GM21529 (cell line): ENCODE measurements at regions not wholly inside any gene's neighbourhood (a gene's known extent, or its start where the extent isn't known, plus 50 kb on each side); places are given as distances from the start of the nearest gene placed in this dataset.
"Not testable (repeated sequence)": the region's sequence is repeated elsewhere in the genome, so short reads cannot be mapped to it uniquely, and the experiment has no call there.

Source experiments
- ATAC-seq: cut with Tn5 transposase; IDR thresholded peaks from one replicate; pipeline ENCODE4 v1.9.1; 2021; ENCODE audit not compliant: unreplicated experiment

GRCh38 chr11:82076126-82076525 is 657.5 kb downstream of the FAM181B start:
- ATAC-seq, result no peak

- ATAC-seq, result no peak
These were observed 674.2 kb downstream of the FAM181B start for GRCh38 chr11:82059505-82059904.

DNA sequence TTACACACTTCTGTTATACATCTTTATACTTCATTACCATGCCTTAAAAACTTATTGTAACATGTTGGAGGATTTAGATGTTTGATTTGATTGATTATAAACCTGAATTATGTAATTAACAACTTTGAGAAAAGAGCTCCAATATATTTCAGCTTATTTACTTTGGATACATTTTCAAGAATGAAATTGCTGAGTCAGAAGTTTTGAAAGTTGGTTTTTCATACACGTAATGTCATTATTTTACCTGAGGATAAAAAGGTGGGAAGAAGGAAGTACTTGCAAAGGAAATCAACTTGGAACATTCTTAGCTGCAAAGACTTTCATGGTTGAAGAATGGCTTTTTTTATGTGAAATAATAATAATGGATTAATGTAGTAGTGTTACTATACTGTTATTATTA is 677.2 kb downstream of the FAM181B start:
- ATAC-seq, result no peak

DNA sequence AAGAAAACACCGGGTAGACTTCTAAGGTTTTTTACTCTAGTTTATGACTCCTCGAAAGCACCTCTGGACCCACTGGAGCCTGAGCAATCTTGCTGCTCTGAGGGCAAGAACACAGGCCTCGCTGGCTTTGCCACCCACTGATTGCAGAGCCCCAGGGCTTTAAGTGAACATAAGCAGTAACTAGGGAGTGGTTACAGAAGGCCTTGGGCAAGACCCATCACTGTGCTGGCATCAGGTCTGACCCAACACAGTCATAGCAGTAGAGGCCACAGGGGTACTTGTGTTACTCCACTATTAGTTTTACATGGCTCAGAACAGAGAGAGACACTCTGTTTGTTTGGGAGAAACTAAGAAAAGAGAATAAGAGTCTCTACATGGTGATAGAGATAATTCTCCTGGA is 684.5 kb downstream of the FAM181B start:
- ATAC-seq, result no peak

DNA sequence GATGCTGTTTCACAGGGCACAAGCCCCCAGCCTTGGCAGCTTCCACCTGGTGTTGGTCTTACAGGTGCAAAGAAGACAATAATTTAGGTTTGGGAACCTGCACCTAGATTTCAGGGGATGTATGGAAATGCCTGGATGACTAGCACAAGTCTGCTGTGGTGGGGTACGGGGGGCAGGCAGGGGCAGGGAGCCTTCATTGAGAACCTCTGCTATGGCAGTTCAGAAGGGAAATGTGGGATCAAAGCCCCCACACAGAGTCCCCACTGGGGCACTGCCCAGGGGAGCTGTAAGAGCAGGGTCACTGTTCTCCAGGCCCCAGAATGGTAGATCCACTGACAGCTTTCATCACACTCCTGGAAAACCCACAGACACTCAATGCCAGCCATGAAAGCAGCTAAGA is 686.5 kb downstream of the FAM181B start:
- ATAC-seq, result no peak

DNA sequence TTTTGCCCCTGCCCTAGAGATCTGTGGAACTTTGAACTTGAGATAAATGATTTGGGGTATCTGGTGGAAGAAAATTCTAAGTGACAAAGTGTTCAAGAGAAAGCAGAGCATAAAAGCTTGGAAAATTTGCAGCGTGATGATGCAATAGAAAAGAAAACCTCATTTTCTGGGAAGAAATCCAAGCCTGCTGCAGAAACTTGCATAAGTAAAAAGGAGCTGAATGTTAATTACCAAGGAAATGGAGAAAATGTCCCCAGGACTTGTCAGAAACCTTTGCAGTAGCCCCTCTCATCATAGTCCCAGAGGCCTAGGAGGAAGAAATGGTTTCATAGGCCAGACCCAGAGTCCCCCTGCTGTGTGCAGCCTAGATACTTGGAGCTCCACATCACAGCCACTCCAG is 686.9 kb downstream of the FAM181B start:
- no peak for ATAC-seq

GRCh38 chr11:82045748-82046457 is 687.8 kb downstream of the FAM181B start:
- ATAC-seq, result no peak

DNA sequence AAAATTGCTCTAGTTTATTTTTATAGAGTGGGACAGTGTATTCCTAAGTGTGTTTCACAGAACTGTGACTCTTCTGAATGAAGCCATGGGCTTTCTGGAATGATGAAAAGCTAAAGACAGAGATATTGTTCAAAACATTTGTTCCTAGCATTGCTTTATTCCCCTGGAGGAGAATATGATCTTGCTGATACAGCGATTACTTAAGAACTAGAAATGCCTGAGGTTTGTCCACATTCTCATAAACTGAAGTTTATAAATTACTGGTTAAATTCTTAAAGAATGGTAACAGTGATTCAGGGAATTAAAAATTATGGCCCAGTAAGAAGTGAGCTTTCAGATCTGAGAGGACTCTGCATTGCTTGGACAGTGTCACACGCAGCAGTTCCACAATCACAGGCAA is 690.3 kb downstream of the FAM181B start:
- ATAC-seq, result no peak

DNA sequence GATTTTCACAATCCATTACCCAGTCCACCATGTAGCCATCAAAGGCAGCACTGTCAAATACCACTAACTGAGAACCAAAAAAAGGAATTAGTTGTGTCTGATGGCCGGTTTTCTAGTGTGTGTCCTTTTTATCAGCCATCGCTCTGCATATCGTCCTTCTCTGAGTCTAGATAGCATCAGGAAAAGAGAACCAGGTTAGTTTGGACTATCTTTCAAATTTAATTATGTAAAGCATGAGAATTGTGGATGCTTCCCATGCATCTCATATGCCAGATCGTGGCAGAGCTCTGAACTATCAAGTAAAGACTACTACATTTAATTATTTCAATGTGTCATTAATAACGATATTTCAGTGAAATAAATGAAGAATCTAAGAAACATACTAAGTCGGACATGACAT is 691.9 kb downstream of the FAM181B start:
- ATAC-seq, result no peak

DNA sequence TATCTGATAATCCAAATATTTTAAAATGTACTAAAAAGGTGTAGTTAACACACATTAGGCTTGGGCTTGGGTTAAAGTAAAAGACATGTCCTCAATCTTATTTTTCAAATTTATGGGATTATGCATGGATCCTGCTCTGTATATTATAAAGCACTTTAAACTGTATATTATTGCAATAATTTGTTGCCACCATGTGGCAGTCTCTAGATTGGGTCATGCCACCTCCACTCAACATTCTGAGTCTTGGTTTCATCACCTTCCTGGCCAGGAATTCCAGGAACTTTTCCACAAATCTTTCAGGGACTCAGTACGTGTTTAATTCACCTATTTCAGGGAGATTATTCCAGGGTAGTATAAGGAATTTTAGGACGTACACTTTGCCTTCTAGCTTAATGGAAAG is 695.5 kb downstream of the FAM181B start:
- ATAC-seq, result no peak

- no peak for ATAC-seq
These were observed 699.1 kb downstream of the FAM181B start for GRCh38 chr11:82034527-82034926.

- not testable (repeated sequence) for ATAC-seq
These were observed 706.3 kb downstream of the FAM181B start for GRCh38 chr11:82027335-82027734.

- ATAC-seq, result no peak
These were observed 708.9 kb downstream of the FAM181B start for GRCh38 chr11:82024760-82025159.

DNA sequence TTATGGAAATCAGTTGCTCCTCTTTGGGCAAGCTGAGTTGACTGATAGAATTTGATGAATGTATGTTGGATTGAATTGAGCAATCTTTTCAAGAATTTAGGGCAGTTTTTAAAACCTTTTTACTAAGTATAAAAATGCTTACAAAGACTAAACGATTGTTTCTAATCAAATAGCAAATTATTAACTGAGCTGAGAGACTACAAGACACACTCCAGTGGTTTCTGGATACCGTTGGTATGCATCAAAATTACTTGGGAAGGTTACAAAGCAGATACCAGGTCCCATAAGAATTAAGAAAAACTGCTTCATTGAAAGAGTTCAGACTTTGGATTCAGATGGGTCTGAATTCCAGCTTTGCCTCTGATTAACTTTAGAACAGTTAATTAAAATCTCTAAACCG is 721.4 kb downstream of the FAM181B start:
- ATAC-seq, result no peak

DNA sequence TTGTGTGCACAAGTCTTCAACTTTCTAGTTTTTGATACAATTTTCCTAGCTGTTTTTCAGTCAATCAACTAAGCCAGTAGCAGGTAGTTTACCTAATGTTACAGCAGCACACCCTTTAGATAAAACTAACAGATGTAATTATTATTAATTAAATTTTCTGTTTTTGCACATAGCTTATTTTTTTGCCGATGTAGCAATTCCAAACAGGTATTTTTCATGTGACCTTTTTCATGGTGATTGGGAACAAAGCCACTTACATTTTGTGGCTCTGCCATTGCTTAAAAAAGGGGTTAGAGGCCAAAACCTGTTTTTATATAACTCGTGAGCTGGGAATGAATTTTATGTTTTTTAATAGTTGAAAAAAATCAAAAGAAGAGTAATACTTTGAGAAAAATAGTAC is 724.5 kb downstream of the FAM181B start:
- ATAC-seq, result no peak

DNA sequence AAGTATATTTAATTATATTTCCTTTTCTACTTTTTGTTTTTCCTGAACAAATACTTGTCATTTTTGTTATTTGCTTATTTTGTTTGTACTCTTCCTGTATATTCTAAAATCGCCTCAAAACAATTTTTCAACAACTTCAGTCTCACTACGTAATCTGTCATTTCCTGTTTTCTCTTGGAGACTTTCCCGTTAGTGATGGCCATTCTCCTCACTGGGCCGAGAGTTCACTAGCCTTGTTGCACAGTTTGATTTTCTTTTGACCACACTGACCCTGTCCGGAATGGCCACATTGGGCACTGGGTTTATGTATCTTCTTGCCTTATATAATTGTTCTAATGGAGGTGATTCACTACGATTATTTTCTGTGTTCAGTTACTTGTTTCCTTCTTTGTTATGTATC is 726.1 kb downstream of the FAM181B start:
- ATAC-seq, result no peak

- no peak for ATAC-seq
These were observed 729.0 kb downstream of the FAM181B start for GRCh38 chr11:82004537-82005213.

- no peak for ATAC-seq
These were observed 729.8 kb downstream of the FAM181B start for GRCh38 chr11:82003671-82004515.

- ATAC-seq, result no peak
These were observed 730.6 kb downstream of the FAM181B start for GRCh38 chr11:82003024-82003423.

DNA sequence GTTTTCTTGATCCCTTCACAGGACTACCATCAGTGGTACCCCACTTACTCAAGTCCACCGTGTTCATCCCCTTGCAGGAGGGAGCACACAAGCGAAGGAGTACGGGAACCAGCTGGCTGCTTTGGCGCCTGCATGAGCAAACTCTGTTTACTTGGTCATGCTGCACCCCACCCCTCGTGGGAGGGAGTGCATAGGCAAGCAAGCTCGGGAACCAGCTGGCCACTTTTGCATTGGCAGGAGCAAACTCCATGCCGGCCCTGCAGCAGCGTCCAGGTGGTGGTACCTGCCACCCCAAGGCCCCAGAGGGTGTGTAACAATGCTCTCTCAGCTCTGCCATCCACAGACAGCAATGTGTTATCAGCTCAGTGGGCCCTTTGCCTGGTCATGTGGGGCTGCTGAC is 737.8 kb downstream of the FAM181B start:
- ATAC-seq, result no peak

- no peak for ATAC-seq
These were observed 739.9 kb downstream of the FAM181B start for GRCh38 chr11:81993755-81994154.
